SH-SY5Y (cell line): ENCODE measurements at regions not wholly inside any gene's neighbourhood (a gene's known extent, or its start where the extent isn't known, plus 50 kb on each side); places are given as distances from the start of the nearest gene placed in this dataset.

Source experiments
- GATA2 ChIP-seq: IDR thresholded peaks from 2 replicates; pipeline ENCODE4 v1.6.1; 2011; ENCODE audit warnings: mild to moderate bottlenecking, low read depth, low read length
- GATA3 ChIP-seq: IDR thresholded peaks from 2 replicates; pipeline ENCODE4 v1.6.1; 2011; ENCODE audit warnings: low read depth, mild to moderate bottlenecking, low read length, moderate library complexity

- no peak for TF ChIP-seq GATA2
- no peak for TF ChIP-seq GATA3
These were observed 60.9 kb upstream of the TLR3 start for GRCh38 chr4:186008057-186008456.
